ENCODE measurements at regions not wholly inside any gene's neighbourhood (a gene's known extent, or its start where the extent isn't known, plus 50 kb on each side); places are given as distances from the start of the nearest gene placed in this dataset.

- no TSS peak for BruUV-seq (replicated peaks)
- Histone ChIP-seq H3K9me3 (ENCODE audit: low read length) (peaks cover 10% of the 10 kb centered on the region; the same call in 1 of the 2 replicates), H3K4me2 (ENCODE audit: low read length) (no peak overlapping the region), H3K4me3 (ENCODE audit: low read depth, low read length, poor library complexity, severe bottlenecking) (no peak overlapping the region), H4K20me1 (ENCODE audit: insufficient read depth, low read length) (no peaks in the 10 kb centered on the region), H3K27ac (ENCODE audit: low read depth, low read length, poor library complexity, severe bottlenecking) (no peak overlapping the region), H3K36me3 (ENCODE audit: insufficient read depth, low read length) (no peaks in the 10 kb centered on the region), H2AFZ (ENCODE audit: low read length) (no peak overlapping the region), H3K4me1 (ENCODE audit: insufficient read depth, low read length, poor library complexity, severe bottlenecking) (no peaks in the 10 kb centered on the region), H3K79me2 (ENCODE audit: insufficient read depth, low read depth, low read length) (no peaks in the 10 kb centered on the region), H3K9me2 (ENCODE audit: insufficient read depth, low read length) (no peaks in the 10 kb centered on the region)
- TF ChIP-seq CTCF (conservative IDR thresholded peaks at IDR 0.05; ENCODE audit: low read length) (no peak), EZH2phosphoT487 (IDR thresholded peaks at IDR 0.05; ENCODE audit: borderline replicate concordance, low read depth, low read length) (no peak)
- ChIA-PET POLR2A (interaction anchor here (0.9 kb wide), 1 partner anchor 525 kb away, joined by 3 read pairs; no protein-coding TSS in a partner anchor), CTCF (ENCODE audit: unreplicated experiment) (no interaction called here)
- DNase-seq (ENCODE audit: low spot score): no peak
- intact Hi-C loops (cut with micrococcal nuclease; ENCODE audit: unreplicated experiment): no loop called here
Observed at GRCh38 chr2:195369218-195369587, 287.8 kb upstream of the SLC39A10 start.

- no peaks in the 10 kb centered on the region for H4K20me1 ChIP-seq (ENCODE audit: insufficient read depth, low read length)
- no TSS peak for BruUV-seq (replicated peaks)
- intact Hi-C loops (cut with micrococcal nuclease; ENCODE audit: unreplicated experiment): no loop called here
- peaks cover 16% of the 10 kb centered on the region; the same call in 1 of the 2 replicates for H3K9me3 ChIP-seq (ENCODE audit: low read length)
- no peak overlapping the region for H3K4me3 ChIP-seq (ENCODE audit: low read depth, low read length, poor library complexity, severe bottlenecking)
- TF ChIP-seq CTCF (conservative IDR thresholded peaks at IDR 0.05; ENCODE audit: low read length) (no peak), EZH2phosphoT487 (IDR thresholded peaks at IDR 0.05; ENCODE audit: borderline replicate concordance, low read depth, low read length) (no peak)
- H3K79me2 ChIP-seq (ENCODE audit: insufficient read depth, low read depth, low read length): no peaks in the 10 kb centered on the region
- H3K4me2 ChIP-seq (ENCODE audit: low read length): no peak overlapping the region
- H2AFZ ChIP-seq (ENCODE audit: low read length): no peak overlapping the region
- no peaks in the 10 kb centered on the region for H3K4me1 ChIP-seq (ENCODE audit: insufficient read depth, low read length, poor library complexity, severe bottlenecking)
- no peaks in the 10 kb centered on the region for H3K9me2 ChIP-seq (ENCODE audit: insufficient read depth, low read length)
- no peaks in the 10 kb centered on the region for H3K36me3 ChIP-seq (ENCODE audit: insufficient read depth, low read length)
- ChIA-PET POLR2A (no interaction called here), CTCF (ENCODE audit: unreplicated experiment) (no interaction called here)
- DNase-seq (ENCODE audit: low spot score): no peak
- no peak overlapping the region for H3K27ac ChIP-seq (ENCODE audit: low read depth, low read length, poor library complexity, severe bottlenecking)
Observed at GRCh38 chr2:195368249-195369217, 288.5 kb upstream of the SLC39A10 start.

- no peak overlapping the region for H3K27ac ChIP-seq (ENCODE audit: low read depth, low read length, poor library complexity, severe bottlenecking)
- intact Hi-C loops (cut with micrococcal nuclease; ENCODE audit: unreplicated experiment): no loop called here
- H3K4me3 ChIP-seq (ENCODE audit: low read depth, low read length, poor library complexity, severe bottlenecking): no peak overlapping the region
- H3K79me2 ChIP-seq (ENCODE audit: insufficient read depth, low read depth, low read length): no peaks in the 10 kb centered on the region
- no peaks in the 10 kb centered on the region for H4K20me1 ChIP-seq (ENCODE audit: insufficient read depth, low read length)
- H3K4me1 ChIP-seq (ENCODE audit: insufficient read depth, low read length, poor library complexity, severe bottlenecking): no peaks in the 10 kb centered on the region
- BruUV-seq (replicated peaks): no TSS peak
- no peak overlapping the region for H2AFZ ChIP-seq (ENCODE audit: low read length)
- H3K9me2 ChIP-seq (ENCODE audit: insufficient read depth, low read length): no peaks in the 10 kb centered on the region
- TF ChIP-seq EZH2phosphoT487 (IDR thresholded peaks at IDR 0.05; ENCODE audit: borderline replicate concordance, low read depth, low read length) (no peak), CTCF (conservative IDR thresholded peaks at IDR 0.05; ENCODE audit: low read length) (no peak)
- no peak for DNase-seq (ENCODE audit: low spot score)
- no peaks in the 10 kb centered on the region for H3K36me3 ChIP-seq (ENCODE audit: insufficient read depth, low read length)
- H3K4me2 ChIP-seq (ENCODE audit: low read length): no peak overlapping the region
- peaks cover 16% of the 10 kb centered on the region; the same call in 1 of the 2 replicates for H3K9me3 ChIP-seq (ENCODE audit: low read length)
- CTCF ChIA-PET (ENCODE audit: unreplicated experiment): no interaction called here
- POLR2A ChIA-PET: no interaction called here
Observed at GRCh38 chr2:195367809-195368208, 289.2 kb upstream of the SLC39A10 start.
